GM23338 (cell line): ENCODE measurements at regions not wholly inside any gene's neighbourhood (a gene's known extent, or its start where the extent isn't known, plus 50 kb on each side); places are given as distances from the start of the nearest gene placed in this dataset.

Source experiments
- ATAC-seq: fragments of 200-7000 bp; cut with Tn5 transposase; 3 replicates; pipeline ENCODE4 v1.9.1; 2020
- DNase-seq: peaks from one replicate; pipeline ENCODE4 v3.0.0-alpha.2; 2015; ENCODE audit warnings: low spot score
- H2AFZ ChIP-seq: fragments of 200-600 bp; sonication (generic); 2 replicates; pipeline ENCODE4 v1.8.0; 2016; ENCODE audit warnings: antibody characterized with exemption, mild to moderate bottlenecking, moderate library complexity
- H3F3A ChIP-seq: fragments of 200-600 bp; sonication (generic); replicated peaks from 2 replicates; pipeline ENCODE4 v1.8.0; 2017; ENCODE audit warnings: antibody characterized with exemption, mixed run types, low read depth
- H3K27ac ChIP-seq: fragments of 200-600 bp; sonication (generic); 2 replicates; pipeline ENCODE4 v1.6.1; 2016; ENCODE audit warnings: low read depth
- H3K27me3 ChIP-seq: fragments of 200-600 bp; sonication (generic); 2 replicates; pipeline ENCODE4 v1.8.0; 2016; ENCODE audit warnings: mild to moderate bottlenecking, mixed run types, moderate library complexity; ENCODE audit not compliant: insufficient read depth
- H3K36me3 ChIP-seq: fragments of 200-600 bp; sonication (generic); 2 replicates; pipeline ENCODE4 v1.8.0; 2016; ENCODE audit warnings: mild to moderate bottlenecking; ENCODE audit not compliant: insufficient read depth
- H3K4me1 ChIP-seq: fragments of 200-600 bp; sonication (generic); 2 replicates; pipeline ENCODE4 v1.8.0; 2016; ENCODE audit warnings: mild to moderate bottlenecking, moderate library complexity; ENCODE audit not compliant: insufficient read depth
- H3K4me2 ChIP-seq: fragments of 200-600 bp; sonication (generic); 2 replicates; pipeline ENCODE4 v1.7.1; 2017; ENCODE audit warnings: mixed run types
- H3K4me3 ChIP-seq: fragments of 200-600 bp; sonication (generic); 2 replicates; pipeline ENCODE4 v1.6.1; 2016; ENCODE audit warnings: mixed run types
- H3K79me2 ChIP-seq: fragments of 200-600 bp; sonication (generic); replicated peaks from 2 replicates; pipeline ENCODE4 v1.8.0; 2017; ENCODE audit warnings: mild to moderate bottlenecking; ENCODE audit not compliant: insufficient read depth
- H3K9me2 ChIP-seq: fragments of 200-600 bp; sonication (generic); 2 replicates; pipeline ENCODE4 v1.8.0; 2017; ENCODE audit not compliant: insufficient read depth
- H4K20me1 ChIP-seq: fragments of 200-600 bp; sonication (generic); replicated peaks from 2 replicates; pipeline ENCODE4 v1.8.0; 2017; ENCODE audit warnings: mild to moderate bottlenecking; ENCODE audit not compliant: insufficient read depth
- H3K27ac Mint-ChIP-seq: 2 replicates; pipeline ENCODE4 v1.8.0; 2020; ENCODE audit warnings: inconsistent platforms, mild to moderate bottlenecking, moderate library complexity, mixed read lengths
- H3K27me3 Mint-ChIP-seq: 3 replicates; pipeline ENCODE4 v1.8.0; 2022; ENCODE audit warnings: low read depth, mild to moderate bottlenecking, moderate library complexity, mixed read lengths, inconsistent platforms; ENCODE audit not compliant: insufficient read depth, poor library complexity
- H3K36me3 Mint-ChIP-seq: 3 replicates; pipeline ENCODE4 v1.8.0; 2021; ENCODE audit warnings: low read depth, mild to moderate bottlenecking, inconsistent platforms, moderate library complexity, mixed read lengths
- H3K4me1 Mint-ChIP-seq: 3 replicates; pipeline ENCODE4 v1.8.0; 2020; ENCODE audit warnings: mild to moderate bottlenecking, inconsistent platforms, mixed read lengths
- H3K4me3 Mint-ChIP-seq: 3 replicates; pipeline ENCODE4 v1.8.0; 2021; ENCODE audit warnings: moderate library complexity, mild to moderate bottlenecking, inconsistent platforms, mixed read lengths
- H3K9me3 Mint-ChIP-seq: 3 replicates; pipeline ENCODE4 v1.8.0; 2020; ENCODE audit warnings: moderate library complexity, mild to moderate bottlenecking, inconsistent platforms, mixed read lengths
- CREB1 ChIP-seq: fragments of 250-450 bp; sonication (Bioruptor Pico); IDR thresholded peaks from 2 replicates; pipeline ENCODE4 v1.5.0; 2020; ENCODE audit warnings: low read depth, mild to moderate bottlenecking, moderate library complexity
- EZH2 ChIP-seq: fragments of 200-600 bp; sonication (generic); IDR thresholded peaks from one replicate; pipeline ENCODE4 v1.8.0; 2017; ENCODE audit warnings: antibody characterized with exemption, mild to moderate bottlenecking, low read depth; ENCODE audit not compliant: unreplicated experiment
- EZH2phosphoT487 ChIP-seq: fragments of 200-600 bp; sonication (generic); IDR thresholded peaks from one replicate; pipeline ENCODE4 v1.8.1; 2018; ENCODE audit warnings: antibody characterized with exemption; ENCODE audit not compliant: unreplicated experiment
- NANOG ChIP-seq: IDR thresholded peaks from 2 replicates; pipeline ENCODE4 v1.6.1; 2016; ENCODE audit warnings: antibody characterized with exemption, borderline replicate concordance
- STAT1 ChIP-seq: IDR thresholded peaks from one replicate; pipeline ENCODE4 v1.6.1; 2016; ENCODE audit warnings: antibody characterized with exemption; ENCODE audit not compliant: unreplicated experiment
- ZNF462 ChIP-seq: fragments of 250-450 bp; sonication (Bioruptor Pico); IDR thresholded peaks from 2 replicates; pipeline ENCODE4 v1.5.0; 2020; ENCODE audit warnings: mild to moderate bottlenecking, moderate library complexity
- TF ChIP-seq, protein P1 (sequence below): IDR thresholded peaks from 2 replicates; pipeline ENCODE4 v1.6.1; 2016; ENCODE audit warnings: antibody characterized with exemption
- TF ChIP-seq, protein P2 (sequence below), 2 experiments: fragments of 200-600 bp in 1 of 2; sonication (generic) in 1 of 2; conservative IDR thresholded peaks; 2 replicates each; pipeline versions ENCODE4 v1.5.1 to v1.6.1; 2016 to 2017; ENCODE audit warnings: antibody characterized with exemption in 2 of 2, low read depth in 2 of 2, mild to moderate bottlenecking in 2 of 2, moderate library complexity in 1 of 2

- TF ChIP-seq NANOG (no peak), EZH2 (no peak)
Observed at GRCh38 chr5:106610041-106610440, 1060.7 kb downstream of the EFNA5 start (continued).

- H3K4me2 ChIP-seq, result no peak overlapping the region
- Mint-ChIP-seq H3K9me3 (no peaks in the 10 kb centered on the region), H3K27ac (no peak overlapping the region), H3K4me1 (peaks cover 5% of the 10 kb centered on the region), H3K27me3 (no peaks in the 10 kb centered on the region), H3K4me3 (no peak overlapping the region), H3K36me3 (no peaks in the 10 kb centered on the region)
- no peak overlapping the region for H3K27ac ChIP-seq
- ATAC-seq, result peak; percentile 42
- H3K4me1 ChIP-seq, result no peaks in the 10 kb centered on the region
- peak; percentile 13 for DNase-seq
- TF ChIP-seq NANOG, result no peak
- TF ChIP-seq EZH2, result no peak
- TF ChIP-seq STAT1, result no peak
- TF ChIP-seq, protein P1, sequence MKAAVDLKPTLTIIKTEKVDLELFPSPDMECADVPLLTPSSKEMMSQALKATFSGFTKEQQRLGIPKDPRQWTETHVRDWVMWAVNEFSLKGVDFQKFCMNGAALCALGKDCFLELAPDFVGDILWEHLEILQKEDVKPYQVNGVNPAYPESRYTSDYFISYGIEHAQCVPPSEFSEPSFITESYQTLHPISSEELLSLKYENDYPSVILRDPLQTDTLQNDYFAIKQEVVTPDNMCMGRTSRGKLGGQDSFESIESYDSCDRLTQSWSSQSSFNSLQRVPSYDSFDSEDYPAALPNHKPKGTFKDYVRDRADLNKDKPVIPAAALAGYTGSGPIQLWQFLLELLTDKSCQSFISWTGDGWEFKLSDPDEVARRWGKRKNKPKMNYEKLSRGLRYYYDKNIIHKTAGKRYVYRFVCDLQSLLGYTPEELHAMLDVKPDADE, result no peak
- TF ChIP-seq, protein P2, sequence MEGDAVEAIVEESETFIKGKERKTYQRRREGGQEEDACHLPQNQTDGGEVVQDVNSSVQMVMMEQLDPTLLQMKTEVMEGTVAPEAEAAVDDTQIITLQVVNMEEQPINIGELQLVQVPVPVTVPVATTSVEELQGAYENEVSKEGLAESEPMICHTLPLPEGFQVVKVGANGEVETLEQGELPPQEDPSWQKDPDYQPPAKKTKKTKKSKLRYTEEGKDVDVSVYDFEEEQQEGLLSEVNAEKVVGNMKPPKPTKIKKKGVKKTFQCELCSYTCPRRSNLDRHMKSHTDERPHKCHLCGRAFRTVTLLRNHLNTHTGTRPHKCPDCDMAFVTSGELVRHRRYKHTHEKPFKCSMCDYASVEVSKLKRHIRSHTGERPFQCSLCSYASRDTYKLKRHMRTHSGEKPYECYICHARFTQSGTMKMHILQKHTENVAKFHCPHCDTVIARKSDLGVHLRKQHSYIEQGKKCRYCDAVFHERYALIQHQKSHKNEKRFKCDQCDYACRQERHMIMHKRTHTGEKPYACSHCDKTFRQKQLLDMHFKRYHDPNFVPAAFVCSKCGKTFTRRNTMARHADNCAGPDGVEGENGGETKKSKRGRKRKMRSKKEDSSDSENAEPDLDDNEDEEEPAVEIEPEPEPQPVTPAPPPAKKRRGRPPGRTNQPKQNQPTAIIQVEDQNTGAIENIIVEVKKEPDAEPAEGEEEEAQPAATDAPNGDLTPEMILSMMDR (conservative IDR thresholded peaks at IDR 0.05; ENCODE audit: low read depth in 2 of 2), result no peak
- no peak for TF ChIP-seq ZNF462 (CRISPR knock-in tag)
- TF ChIP-seq EZH2phosphoT487, result no peak
- no peak for TF ChIP-seq CREB1 (CRISPR knock-in tag)
- H4K20me1 ChIP-seq, result no peaks in the 10 kb centered on the region
- no peaks in the 10 kb centered on the region for H3K79me2 ChIP-seq
- no peaks in the 10 kb centered on the region for H3K9me2 ChIP-seq
- no peaks in the 10 kb centered on the region for H3F3A ChIP-seq
- H3K27me3 ChIP-seq, result no peaks in the 10 kb centered on the region
- no peak overlapping the region for H3K4me3 ChIP-seq
- H2AFZ ChIP-seq, result peak overlapping the region; percentile 19; the same call in 1 of the 2 replicates
- H3K36me3 ChIP-seq, result no peaks in the 10 kb centered on the region
Observed at GRCh38 chr5:106601620-106602019, 1069.1 kb downstream of the EFNA5 start.
